Activated CD4-positive, alpha-beta T cell treated with anti-CD3 and anti-CD28 coated beads for 24 hours (primary cell): ENCODE measurements at regions not wholly inside any gene's neighbourhood (a gene's known extent, or its start where the extent isn't known, plus 50 kb on each side); places are given as distances from the start of the nearest gene placed in this dataset.

Experiments used
- DNase-seq, 2 donors: peaks; one replicate each; pipeline ENCODE4 v3.0.0-alpha.2; 2020; ENCODE audit warnings: low read depth in 2 of 2

DNA sequence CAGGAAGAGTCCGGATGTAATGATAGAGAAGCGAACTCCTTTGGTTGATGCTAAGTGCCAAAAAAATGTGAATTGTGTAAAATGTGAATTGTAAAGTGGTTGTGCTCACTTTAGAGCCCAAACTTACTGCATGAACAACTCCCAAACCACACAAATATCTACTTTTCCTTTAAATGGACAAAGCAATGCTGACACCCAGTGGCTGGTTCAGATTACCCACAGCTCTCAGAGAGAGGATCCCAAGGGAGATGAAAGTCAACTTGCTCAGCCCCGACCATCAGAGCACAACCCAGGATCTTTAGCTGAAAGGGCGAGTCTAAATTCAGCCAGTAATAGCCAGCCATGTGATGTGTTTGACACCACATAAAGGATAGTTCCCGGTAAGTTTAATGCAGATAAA lies 133.7 kb downstream of the NMUR2 start:
- DNase-seq: no peak

DNA sequence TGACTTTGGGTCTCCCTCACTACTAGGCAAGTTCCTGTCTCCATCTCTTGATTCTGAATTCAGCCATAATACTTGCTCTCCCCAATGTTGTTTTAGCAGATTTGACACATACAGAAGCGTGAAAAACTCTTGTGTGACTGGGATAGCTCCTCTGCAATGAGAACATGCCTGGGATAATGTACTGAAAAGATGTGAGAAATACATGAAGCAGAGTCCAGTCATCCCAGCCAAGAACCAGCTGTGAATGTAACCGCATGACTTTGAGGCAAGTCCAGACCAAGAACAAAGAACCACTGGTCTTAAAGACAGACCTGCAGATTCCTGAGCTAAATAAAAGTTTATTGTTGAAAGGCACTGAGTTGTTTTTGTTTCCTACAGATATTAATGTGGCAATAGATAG lies 135.0 kb downstream of the NMUR2 start:
- no peak for DNase-seq

DNA sequence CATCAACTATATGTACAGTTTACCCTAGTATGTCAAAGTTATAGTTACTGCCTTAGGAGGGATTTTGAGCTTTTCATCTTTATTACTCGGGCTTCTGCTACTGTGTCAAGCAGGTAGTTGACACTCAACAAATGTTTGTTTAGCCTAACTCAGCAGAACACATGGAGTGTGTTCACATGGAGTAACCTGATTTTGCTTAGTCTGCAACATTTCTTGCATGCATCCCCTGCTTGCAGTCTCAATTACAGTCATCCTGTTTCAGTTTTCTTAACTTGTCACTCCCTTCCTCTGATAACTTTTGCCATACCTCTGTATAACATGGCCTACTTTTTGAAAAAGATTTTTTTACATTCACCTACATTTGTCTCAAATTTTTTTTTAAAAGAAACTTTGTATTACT lies 135.5 kb downstream of the NMUR2 start:
- DNase-seq: no peak

DNA sequence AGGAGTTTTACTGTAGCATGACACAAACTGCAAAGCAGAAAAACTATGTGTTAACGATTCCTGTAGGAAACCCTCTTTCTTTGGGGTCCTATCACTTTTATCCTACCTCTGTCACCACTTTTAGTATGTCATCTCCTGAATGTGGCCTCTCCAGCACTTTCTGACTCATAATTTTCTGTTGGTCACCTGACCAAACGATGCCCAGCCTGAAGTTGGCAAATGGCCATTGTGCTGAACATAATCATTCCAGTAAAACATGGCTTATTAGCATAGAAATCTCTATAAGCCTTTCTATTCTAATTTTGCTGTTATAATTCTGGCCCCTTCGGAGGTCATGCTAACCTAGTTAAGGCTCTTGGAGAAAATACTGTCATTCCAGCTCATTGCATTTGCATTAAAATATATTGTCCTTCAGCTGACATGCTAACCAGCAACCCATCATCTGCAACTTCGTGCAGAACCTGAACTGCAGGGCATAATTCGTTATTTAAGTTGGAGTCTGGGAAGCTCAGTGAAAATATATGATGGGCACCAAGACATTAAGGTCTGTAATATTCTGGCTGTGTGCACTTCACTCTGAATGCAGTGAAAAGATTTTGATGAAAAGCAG lies 140.3 kb downstream of the NMUR2 start:
- DNase-seq: no peak

DNA sequence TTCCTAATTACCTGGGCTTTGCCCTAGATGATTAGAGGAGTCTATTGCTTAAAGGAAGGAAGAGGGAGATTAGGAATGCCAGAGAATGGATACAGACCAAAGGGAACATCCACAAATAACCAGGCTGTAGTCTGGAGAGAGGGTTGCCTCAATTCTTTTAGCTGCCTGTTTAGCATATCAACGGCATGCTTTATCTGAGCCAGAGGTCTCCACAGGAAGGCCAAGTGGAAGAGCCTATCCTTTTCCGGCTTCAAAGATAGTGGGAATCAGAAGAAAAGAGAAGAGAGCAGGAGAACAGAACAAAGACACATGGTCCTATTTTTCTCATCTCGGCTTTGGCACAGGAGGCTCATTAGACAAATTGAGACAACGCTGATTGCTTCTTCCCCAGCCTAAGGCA lies 142.4 kb downstream of the NMUR2 start:
- no peak for DNase-seq

DNA sequence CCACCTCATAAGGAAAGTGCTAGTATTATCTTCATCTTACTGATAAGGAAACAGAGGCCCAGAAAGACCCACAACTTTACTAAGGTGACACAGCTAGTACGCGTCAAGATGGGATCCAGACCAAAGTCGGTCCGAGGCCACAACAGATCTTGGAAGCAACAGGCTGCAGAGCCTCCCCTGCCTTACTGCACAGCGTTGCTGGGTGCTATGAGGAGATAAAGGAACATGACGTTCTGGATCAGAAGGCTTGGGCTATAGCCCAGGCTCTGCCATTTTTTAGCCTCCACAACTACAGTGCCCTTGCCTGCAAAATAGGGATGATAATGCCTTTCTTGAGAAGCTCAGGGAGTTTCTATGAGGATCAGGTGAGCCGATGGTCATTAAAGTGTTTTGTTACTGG lies 144.1 kb downstream of the NMUR2 start:
- no peak for DNase-seq

DNA sequence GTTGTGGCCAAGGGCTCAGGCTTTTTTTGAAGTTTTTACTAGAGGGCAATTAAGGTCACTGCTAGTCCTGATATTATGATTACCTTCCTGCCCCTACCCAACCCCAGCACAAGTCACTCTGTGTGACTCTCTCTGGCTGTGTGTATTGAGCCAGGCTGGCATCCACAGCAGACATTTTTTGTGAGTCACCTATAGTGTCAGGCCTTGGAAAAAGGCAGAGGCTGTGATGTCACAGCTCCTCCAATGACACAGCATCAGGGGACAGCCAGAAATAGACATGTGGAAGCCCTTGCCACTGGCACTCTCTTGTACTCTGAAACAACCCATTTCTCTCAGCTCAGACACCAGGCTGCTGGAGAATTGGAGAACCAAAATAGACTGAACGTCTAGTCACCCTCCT lies 145.4 kb downstream of the NMUR2 start:
- no peak for DNase-seq

DNA sequence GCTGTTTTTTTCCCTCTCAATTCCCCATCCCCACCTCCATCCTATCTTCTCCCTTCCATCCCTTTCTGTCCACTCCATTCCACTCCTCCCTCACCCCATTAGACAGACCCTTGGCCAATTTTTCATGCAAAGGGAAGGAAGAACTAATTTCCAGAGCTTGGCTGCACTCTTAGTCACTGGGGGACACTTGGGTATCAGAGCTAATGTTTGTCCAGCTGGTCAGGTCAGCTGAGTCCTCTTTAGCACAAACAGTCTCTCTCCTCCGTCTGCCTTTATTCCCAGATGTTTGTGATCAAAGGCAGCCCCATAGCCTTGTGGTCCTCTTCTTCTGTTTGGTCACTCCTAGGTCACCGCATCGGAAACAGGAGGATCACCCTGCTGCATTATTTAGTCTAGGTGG lies 148.5 kb downstream of the NMUR2 start:
- DNase-seq: no peak

DNA sequence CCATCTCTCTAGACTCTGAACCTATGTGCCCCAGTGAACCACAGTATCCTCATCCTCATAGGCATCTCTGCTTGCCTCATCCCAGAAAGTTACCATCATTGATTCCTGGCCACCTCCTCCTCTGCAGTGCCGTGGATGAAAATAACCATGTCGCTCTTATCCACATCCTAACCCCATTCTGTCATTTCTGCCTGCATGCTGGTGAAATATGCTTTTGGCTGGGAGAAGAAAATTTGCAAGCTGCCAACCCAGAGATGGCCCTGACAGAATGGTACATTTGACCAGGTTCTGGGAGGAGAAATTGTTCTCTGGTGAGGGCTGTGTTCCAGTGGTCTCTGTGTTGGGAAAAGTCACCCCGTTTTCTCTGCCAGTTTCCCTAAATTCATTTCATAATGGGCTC lies 149.7 kb downstream of the NMUR2 start:
- no peak for DNase-seq

DNA sequence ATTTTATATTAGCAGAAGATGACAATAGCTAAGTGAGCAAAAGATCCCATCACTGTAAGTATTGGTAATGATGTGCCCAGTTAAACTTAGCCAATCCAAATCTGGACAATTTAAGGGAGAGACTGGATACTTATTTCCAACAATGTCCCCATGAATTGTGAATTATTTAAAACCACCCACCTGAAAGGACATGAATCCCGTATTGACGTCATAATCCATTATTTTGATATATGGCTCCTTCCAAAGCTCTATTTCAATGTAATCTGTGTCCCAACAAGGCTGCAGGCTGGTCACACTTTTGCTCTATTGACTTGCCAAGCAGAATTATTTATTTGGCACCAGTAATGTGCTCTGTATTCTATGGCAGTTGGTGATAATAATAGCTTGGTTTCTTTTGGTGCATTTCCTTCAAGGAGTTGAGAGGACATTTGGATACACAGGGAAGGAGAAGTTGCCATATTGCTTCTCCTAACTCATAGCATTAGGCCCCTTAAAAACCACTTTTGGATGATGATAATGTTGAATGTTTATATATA lies 157.2 kb downstream of the NMUR2 start:
- DNase-seq: no peak

DNA sequence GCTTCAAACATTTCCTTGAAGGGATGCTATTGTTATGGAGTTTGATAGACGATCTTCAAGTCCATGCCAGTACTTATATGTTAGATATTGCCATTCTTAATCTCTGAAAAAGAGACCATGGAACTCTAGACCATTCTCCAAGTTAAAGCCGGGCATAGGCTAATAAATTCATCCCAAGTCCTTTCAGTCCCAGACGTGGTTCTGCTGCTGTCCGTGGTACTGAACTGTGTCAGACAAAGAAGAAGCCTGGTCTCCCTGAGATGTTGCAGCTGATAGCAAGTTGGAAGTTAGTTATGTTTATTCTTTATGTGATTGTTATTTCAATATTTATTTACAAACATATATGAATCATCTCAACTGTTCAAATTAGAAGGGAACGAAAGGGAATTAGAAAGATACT lies 158.7 kb downstream of the NMUR2 start:
- no peak for DNase-seq

DNA sequence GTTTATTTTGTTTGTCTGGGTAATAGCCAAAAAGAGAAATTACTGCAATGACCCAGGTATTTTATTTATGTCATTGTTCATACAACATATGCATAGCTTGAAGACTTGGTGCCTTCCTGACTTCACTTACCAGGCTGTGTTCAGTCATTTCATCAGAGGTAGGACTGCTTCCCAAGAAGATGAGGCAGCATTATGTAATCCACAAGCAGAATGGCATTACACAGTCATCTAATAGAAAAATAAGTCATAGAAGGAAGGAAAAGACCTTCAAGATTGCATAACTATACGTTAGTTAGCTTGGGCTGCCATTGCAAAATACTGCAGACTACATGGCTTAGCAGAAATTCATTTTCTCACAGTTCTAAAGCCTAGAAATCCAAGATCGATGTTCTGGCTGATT lies 167.5 kb downstream of the NMUR2 start:
- DNase-seq: no peak

DNA sequence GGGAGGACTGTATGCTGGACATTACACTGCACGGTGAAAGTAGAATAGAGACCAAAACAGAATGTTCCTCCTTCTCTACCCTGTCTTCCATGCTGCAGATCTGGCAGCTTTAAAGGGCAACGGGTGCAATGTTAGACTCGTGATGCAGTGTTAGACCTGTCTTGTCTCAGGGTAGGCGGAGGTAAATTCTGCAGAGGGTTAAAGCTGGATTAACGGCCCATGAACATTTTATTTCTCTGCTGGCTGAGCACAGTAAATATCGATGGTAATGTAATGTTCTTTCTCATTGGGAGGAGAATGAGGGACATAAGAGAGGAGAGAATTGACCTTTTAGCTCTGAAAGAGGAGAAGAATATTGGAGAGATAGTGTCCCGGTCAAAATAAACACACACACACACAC lies 178.9 kb downstream of the NMUR2 start:
- DNase-seq: no peak

DNA sequence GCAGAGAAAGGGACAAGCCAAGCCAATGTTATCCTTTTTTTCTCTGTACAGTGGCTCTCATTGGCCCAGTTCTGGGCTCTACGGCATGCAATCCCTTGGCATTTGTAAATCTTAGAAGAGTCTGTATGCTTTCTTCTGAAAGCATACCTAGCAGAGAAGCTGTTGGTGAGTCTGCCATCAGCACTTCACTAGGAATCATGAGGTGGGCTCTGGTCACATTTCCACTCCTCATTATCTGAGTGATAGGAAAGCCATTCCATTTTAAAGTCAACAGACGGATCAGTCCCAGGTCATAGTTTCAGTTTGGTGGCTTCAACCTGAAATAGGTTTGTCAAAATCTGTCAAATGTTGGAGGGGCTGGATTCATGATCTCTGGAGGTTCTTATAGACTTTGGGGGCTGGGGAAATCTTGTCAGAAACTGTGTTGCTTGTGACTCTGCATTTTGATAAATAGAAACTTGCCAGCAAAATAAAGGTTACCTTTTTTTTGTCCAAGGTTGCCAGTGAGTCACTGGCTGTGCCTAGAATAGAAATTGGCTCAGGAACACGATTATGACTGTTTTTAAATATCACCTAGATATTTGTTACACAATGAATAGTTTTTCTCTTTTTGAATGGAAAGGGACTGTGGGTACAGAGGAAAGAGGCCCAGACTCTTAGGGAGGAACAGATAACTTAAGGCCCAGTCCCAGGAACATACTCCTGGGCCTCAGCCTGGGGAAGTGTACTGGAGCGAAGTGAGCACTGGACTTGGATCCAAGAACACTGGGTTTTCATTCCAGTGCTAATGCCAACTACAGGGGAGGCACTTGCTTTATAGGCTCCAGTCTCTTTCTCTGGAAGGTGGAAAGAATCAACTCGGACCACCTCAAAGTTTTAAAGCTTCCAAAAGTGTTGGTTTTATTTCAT lies 183.1 kb downstream of the NMUR2 start:
- DNase-seq: no peak

DNA sequence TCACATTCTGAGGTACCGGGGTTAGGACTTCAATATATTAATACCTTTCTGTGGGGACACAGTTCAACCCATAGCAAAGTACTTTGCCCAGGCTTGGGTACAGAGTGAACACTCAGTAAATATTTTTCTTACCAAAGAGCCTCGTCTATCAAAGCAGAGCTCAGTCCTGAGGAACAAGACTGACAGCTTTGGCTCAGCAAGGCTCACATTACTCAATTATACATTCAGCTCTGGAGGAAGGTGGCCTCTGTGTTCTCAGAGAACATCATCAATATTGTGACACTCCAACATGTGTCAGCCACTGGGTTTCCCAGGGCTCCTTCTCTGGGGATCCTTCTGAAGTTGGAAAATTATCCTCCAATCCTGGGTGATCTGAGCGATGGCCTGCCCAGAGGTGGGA lies 186.4 kb downstream of the NMUR2 start:
- DNase-seq: no peak

DNA sequence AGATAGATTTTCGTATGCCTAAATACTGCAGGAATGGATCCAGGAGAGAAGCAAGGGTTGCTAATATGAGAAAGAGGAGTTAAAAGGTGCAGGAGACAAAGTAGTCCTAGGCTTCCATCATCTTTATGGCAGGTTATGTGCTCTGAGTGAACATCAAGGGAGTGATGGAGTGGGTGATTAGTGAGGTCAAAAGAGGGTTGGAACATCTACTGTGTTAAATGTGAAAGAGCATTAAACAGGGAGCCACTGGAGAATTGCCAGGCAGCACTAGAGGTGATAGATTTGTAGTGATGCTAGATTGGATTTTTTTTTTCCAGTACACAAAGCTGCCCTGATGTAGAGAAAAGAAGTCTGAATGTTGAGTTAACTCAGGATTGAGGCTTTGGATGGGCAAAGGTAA lies 199.3 kb downstream of the NMUR2 start:
- DNase-seq: no peak

DNA sequence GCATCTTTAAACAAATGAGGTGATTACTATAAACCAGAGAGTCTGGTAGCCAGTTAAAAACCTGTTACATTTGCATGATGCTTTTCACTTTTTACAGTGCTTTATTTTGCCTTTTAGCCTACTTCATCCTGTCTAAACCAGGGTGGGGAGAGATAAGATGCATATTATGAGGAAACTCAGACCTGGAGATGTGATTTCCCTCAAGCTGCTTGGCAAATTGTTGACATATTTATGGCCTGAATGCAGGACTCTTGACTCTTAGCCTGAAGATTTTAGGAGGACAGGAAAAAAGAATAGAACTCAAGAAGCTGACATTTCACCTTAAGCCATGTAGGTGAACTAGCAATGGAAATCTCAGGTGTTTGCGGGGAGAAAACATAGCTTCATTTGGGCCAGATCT lies 202.8 kb downstream of the NMUR2 start:
- DNase-seq: no peak

DNA sequence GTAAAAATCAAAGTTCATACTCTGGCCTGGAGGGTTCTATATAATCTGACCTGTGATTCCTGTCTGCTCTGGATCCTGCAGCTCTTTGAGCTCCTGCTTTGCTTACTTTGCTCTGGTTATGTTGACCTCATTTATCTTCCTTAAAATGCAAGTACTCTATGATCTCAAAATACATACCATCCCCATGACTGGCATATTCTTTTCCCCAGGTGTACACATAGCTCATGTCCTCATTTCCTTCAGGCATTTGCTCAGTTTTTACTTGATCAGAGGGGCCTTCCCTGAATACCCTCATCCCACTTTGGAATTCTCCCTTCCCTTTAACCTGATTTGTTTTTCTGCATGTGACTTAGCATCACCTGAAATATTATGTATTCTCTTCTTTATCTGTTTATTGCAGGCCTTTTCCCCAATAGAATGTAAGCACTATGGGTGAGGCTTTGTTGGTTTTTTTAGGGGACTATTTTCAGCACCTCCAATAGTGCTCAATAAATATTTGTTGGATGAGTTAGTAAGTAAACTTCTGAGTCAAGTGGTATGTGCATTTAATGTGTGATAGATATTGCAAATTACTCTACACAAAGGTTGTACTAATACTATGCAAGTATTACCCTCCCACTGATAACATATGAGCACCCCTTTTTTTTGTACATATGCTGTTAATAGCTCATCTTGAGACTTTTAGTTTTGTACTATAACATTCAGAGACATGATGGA lies 211.5 kb downstream of the NMUR2 start:
- DNase-seq: no peak

DNA sequence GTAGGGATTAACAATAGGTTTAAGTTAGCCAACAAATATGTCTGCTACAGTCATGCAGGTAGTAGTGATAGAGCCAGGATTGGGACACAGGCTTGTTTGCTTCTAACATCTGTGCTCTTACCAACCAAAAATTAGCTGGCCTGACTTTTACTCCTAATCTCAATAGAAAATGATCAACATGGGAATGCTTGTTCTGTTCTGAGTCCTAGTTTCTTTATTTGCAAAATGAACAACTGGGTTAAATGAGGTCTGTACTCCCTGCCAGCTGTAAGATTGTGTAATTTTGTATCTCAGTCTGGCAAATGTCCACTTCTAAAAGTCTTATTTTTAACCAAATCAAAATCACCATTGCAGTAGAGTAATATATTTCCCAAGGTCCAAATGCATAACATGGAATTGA lies 216.8 kb downstream of the NMUR2 start:
- no peak for DNase-seq

DNA sequence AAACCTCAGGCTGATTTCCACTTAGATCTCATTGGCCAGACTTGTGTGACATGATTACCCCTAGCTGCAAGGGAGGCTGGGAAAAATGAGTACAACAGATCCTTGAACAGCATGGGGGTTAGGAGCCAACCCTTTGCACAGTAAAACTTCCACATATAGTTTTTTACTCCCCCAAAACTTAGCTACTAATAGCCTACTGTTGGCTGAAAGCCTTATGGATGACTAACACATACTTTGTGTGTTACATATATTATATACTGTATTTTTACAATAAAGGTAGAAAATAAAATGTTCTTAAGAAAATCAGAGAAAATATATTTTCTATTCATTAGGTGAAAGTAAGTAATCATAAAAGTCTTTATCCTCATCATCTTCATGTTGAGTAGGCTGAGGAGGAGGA lies 217.4 kb downstream of the NMUR2 start:
- DNase-seq: no peak

DNA sequence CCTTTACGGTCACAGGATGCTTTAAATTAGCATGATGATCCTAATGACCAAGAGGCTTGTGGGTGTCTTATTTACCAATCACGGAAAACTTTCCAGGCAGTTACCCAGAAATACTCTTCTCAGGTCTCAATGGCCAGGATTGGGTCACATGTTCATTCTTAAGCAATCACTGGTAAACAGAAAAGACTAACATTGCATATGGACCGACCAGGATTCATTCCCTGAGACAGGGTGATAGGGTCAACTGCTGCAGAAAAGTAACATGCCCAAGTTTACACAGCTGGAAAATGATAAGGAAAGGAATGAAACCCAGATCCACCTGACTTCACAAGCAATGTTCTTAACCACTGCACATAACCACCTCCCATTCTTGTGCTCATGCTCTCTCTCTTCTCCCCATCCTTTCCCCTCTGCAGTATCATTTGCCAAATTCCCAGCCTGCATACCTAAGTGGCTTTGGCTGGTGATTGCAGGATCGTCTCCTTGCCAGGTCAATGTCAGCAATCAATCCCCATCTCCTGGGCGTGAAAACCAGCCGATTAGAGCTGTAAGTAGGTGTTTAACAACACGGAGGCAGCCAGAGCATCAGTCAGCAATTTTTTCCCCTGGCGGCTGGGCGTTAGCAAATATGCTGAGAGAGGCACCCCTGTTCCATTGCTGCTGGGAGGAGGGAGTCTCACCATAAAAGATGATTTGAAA lies 219.4 kb downstream of the NMUR2 start:
- DNase-seq: no peak

DNA sequence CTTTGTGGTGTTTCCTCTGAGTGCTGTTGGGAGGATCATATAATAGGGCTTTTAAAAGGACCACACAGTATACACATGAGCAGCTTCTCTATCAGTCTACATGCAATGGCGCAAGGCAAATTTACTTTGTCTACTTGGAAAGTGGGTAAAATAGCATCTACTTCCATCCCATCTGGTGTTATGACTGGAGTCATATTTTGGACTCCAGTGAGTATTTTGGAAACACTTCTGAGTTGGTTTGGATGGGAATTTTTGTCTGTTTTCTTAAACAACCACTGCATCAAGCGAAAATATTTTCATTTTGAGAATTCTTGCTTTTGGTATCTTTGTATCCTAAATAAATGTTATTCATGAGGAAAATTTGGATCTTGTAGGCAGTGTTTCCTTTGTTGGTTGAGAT lies 220.8 kb downstream of the NMUR2 start:
- no peak for DNase-seq
